Heart right ventricle (tissue), 16 donors: ENCODE measurements at regions not wholly inside any gene's neighbourhood (a gene's known extent, or its start where the extent isn't known, plus 50 kb on each side); places are given as distances from the start of the nearest gene placed in this dataset.

Source experiments
- ATAC-seq, 8 donors: fragments of 200-7000 bp; cut with Tn5 transposase; one replicate each; pipeline ENCODE4 v1.9.1; 2020; ENCODE audit warnings: mild to moderate bottlenecking in 8 of 8, moderate library complexity in 8 of 8, moderate number of reproducible peaks in 1 of 8
- DNase-seq, 2 donors: peaks; one replicate each; pipeline ENCODE4 v3.0.0-alpha.2; 2020
- H3K27ac ChIP-seq, 10 donors: fragments of 200-600 bp; sonication (generic) in 2 of 10; one replicate each; pipeline versions ENCODE4 v1.5.0 to v1.8.0; 2020 to 2022; ENCODE audit warnings: mild to moderate bottlenecking in 3 of 10
- H3K27me3 ChIP-seq, 7 donors: fragments of 200-600 bp; one replicate each; pipeline ENCODE4 v1.8.0; 2021 to 2022; ENCODE audit warnings: mild to moderate bottlenecking in 2 of 7
- H3K36me3 ChIP-seq, 9 donors: fragments of 200-600 bp; sonication (generic) in 1 of 9; one replicate each; pipeline versions ENCODE4 v1.5.0 to v1.8.0; 2020 to 2022; ENCODE audit warnings: mild to moderate bottlenecking in 2 of 9
- H3K4me1 ChIP-seq, 9 donors: fragments of 200-600 bp; sonication (generic) in 1 of 9; one replicate each; pipeline versions ENCODE4 v1.5.0 to v1.8.0; 2020 to 2022; ENCODE audit warnings: mild to moderate bottlenecking in 4 of 9
- H3K4me3 ChIP-seq, 10 donors: fragments of 200-600 bp; sonication (generic) in 2 of 10; one replicate each; pipeline versions ENCODE4 v1.5.0 to v1.8.0; 2020 to 2022; ENCODE audit warnings: mild to moderate bottlenecking in 7 of 10, moderate library complexity in 2 of 10
- H3K9me3 ChIP-seq, 11 donors: fragments of 200-600 bp in 10 of 11; sonication (generic) in 2 of 11; one replicate each; pipeline versions ENCODE4 v1.5.0 to v1.8.0; 2013 to 2022; ENCODE audit warnings: mild to moderate bottlenecking in 2 of 11, control low read depth in 1 of 11, moderate library complexity in 1 of 11
- CTCF ChIP-seq, 9 donors: fragments of 200-600 bp; sonication (generic) in 2 of 9; IDR thresholded peaks; one replicate each; pipeline versions ENCODE4 v1.5.0 to v1.8.0; 2021 to 2022; ENCODE audit warnings: antibody characterized with exemption in 9 of 9, mild to moderate bottlenecking in 5 of 9, moderate library complexity in 1 of 9
- WGBS, 2 donors: extraction: QIAGEN DNeasy Blood & Tissue Kit; methylation state at CpG; one replicate each; pipeline ENCODE4 v1.1.7; 2013; ENCODE audit warnings: inconsistent platforms in 1 of 2; 5-methylcytosine and 5-hydroxymethylcytosine counted together
- intact Hi-C, 10 donors: fragments of 100-400 bp; cut with DNase I; formaldehyde crosslinking; loops; one replicate each; pipeline versions ENCODE4 v1.11.1 to v1.14.2; 2022
- donor health status: Arrhythmogenic right ventricular cardiomyopathy.
- donor health status: ischemic (EF 13 %, LVEDD 7.1; RV severe dilation, severe dysfunction).
- donor health status: healthy with polysubstance abuse.
- donor health status: DM: no; HTN: yes; CAD: no.
- donor health status: DM: no; HTN: no; CAD: no.
- donor health status: ischemic (EF 25% LVEDD 6.9; RV normal size, moderate dysfunction).
- donor health status: ischemic (EF 25% LVEDD 5.7; RV mildly dilated, moderate dysfunction).
- donor health status: healthy.
- donor health status: DM: yes; HTN: yes; CAD: no.
- donor health status: Ischemic cardiomyopathy.
- donor health status: ischemic (EF 35%, LVEDD 5.7; RV mildly dilated, moderate dysfunction).
- donor health status: nonischemic (EF 11% LVEDD 7.7; RV severe dilation, severe dysfunction).
- donor health status: DM: yes; HTN: yes; CAD: no.
- donor health status: PGD.
- donor health status: ischemic (EF 29% LVEDD 5.4; RV normal size, mild dysfunction).
- donor health status: nonischemic (EF 23%, LVEDD 6.1; RV moderate dilation, normal function).

DNA sequence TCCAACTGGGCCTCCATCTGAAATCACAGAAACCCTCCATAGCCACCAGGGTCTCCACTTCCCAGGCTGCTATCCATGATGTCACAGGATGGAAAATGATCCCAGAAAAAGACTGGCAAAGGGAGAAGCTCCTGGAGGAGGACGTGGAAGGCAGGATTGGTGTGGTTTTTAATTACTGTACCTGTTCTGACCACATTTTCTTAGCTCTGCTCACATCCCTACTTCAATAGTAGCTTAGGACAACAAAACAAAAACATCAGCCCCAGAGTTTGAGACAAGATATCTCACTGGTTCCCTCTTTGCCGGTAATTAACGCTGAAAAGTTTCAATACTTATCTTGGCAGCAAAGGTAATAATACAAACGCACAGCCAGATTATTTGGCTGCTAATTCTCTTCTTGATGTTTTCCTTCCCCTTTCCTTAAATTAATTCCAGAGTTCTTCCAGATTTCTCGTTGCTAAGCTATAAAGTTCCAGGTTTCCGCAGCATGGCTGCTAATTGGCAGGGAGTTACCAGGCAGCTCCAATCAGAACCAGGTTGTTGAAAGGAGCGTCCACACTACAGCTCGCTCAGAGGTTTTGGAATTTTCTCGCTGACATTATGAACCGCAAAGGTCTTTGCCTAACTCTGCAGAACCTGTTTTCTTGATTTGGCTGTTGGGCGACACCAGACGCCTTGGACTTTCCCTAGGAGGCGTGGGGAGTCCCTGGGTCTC, 263.4 kb downstream of the MRTFB start:
- intact Hi-C loops: loop anchor here in 2 of 10 donors (10.0 kb wide), 2 partner anchors 60 to 80 kb away; no protein-coding TSS in a partner anchor
- no peaks in the 10 kb centered on the region for H3K27me3 ChIP-seq
- no peak for TF ChIP-seq CTCF (IDR thresholded peaks at IDR 0.05)
- H3K9me3 ChIP-seq: no peaks in the 10 kb centered on the region
- DNase-seq (no peak), ATAC-seq (no peak)
- no peak overlapping the region for H3K27ac ChIP-seq
- 58 to 62% methylated on average over 13 of the region's 13 CpGs for WGBS, 2 donors
- H3K4me1 ChIP-seq: peaks cover 0 to 6% (median 0%) of the 10 kb centered on the region in 9 donors
- H3K36me3 ChIP-seq: no peaks in the 10 kb centered on the region
- H3K4me3 ChIP-seq: no peak overlapping the region

- DNase-seq (no peak), ATAC-seq (no peak)
- H3K4me1 ChIP-seq: peaks cover 0 to 6% (median 0%) of the 10 kb centered on the region in 9 donors
- H3K27ac ChIP-seq: no peak overlapping the region
- intact Hi-C loops: loop anchor here in 2 of 10 donors (10.0 kb wide), 2 partner anchors 61 to 81 kb away; no protein-coding TSS in a partner anchor
- H3K9me3 ChIP-seq: no peaks in the 10 kb centered on the region
- no peak overlapping the region for H3K4me3 ChIP-seq
- no peaks in the 10 kb centered on the region for H3K27me3 ChIP-seq
- TF ChIP-seq CTCF (IDR thresholded peaks at IDR 0.05): no peak
- WGBS, 2 donors: 86 to 93% methylated on average over 2 of the region's 2 CpGs
- peaks cover 0 to 4% (median 0%) of the 10 kb centered on the region in 9 donors for H3K36me3 ChIP-seq
Measured at GRCh38 chr16:14333361-14333760, 262.2 kb downstream of the MRTFB start.

- Histone ChIP-seq H3K36me3 (peaks cover 0 to 11% (median 0%) of the 10 kb centered on the region in 9 donors), H3K4me1 (peaks cover 0 to 10% (median 8%) of the 10 kb centered on the region in 9 donors), H3K27me3 (no peaks in the 10 kb centered on the region), H3K27ac (no peak overlapping the region), H3K4me3 (no peak overlapping the region), H3K9me3 (no peaks in the 10 kb centered on the region)
- ATAC-seq (no peak), DNase-seq (no peak)
- intact Hi-C loops: loop anchor here in 2 of 10 donors (10.0 kb wide), 2 partner anchors 64 to 84 kb away; no protein-coding TSS in a partner anchor
- 88 to 94% methylated on average over 2 of the region's 2 CpGs for WGBS, 2 donors
- no peak for TF ChIP-seq CTCF (IDR thresholded peaks at IDR 0.05)
Measured at GRCh38 chr16:14331020-14331419, 259.9 kb downstream of the MRTFB start.

DNA sequence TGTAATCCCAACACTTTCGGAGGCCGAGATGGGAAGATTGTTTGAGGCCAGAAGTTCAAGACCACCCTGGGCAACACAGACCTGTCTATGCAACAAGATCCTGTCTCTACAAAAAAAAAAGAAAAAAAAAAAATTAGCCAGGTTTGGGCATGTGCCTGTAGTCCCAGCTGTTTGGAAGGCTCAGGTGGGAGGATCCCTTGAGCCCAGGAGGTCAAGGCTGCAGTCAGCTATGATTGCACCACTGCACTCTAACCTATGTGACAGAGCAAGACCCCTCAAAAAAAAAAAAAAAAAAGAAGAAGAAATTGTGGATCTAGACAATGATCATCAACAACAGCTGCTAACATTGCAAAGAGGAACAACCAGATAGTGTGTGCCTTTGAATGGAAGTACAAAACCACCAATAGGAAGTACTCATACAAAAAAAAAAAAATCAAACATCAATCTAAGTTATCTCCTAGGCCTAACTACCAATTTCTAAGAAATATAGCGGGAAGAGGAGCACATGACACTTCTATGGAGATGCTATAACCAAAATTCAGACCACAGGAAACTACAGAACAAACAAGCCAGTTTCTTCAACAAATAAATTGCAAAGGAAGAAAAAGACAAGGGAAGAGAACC, 258.7 kb downstream of the MRTFB start:
- intact Hi-C loops: loop anchor here in 2 of 10 donors (10.0 kb wide), 2 partner anchors 65 to 85 kb away; no protein-coding TSS in a partner anchor
- Histone ChIP-seq H3K4me1 (peaks cover 0 to 22% (median 18%) of the 10 kb centered on the region in 9 donors), H3K27ac (no peak overlapping the region), H3K27me3 (no peaks in the 10 kb centered on the region), H3K36me3 (peaks cover 0 to 11% (median 0%) of the 10 kb centered on the region in 9 donors), H3K4me3 (no peak overlapping the region), H3K9me3 (no peaks in the 10 kb centered on the region)
- TF ChIP-seq CTCF (IDR thresholded peaks at IDR 0.05): no peak
- DNase-seq (no peak), ATAC-seq (no peak)
- WGBS, 2 donors: 96 to 99% methylated on average over 3 of the region's 3 CpGs
